GM12878 (cell line): ENCODE measurements at regions not wholly inside any gene's neighbourhood (a gene's known extent, or its start where the extent isn't known, plus 50 kb on each side); places are given as distances from the start of the nearest gene placed in this dataset.

Experiments used
- ATAC-seq: fragments of 200-7000 bp; cut with Tn5 transposase; 3 replicates; pipeline ENCODE4 v1.9.1; 2020; ENCODE audit warnings: mild to moderate bottlenecking, moderate library complexity
- BruUV-seq: library from RNA; stranded (reverse); fragments of 400-500 nt; replicated peaks from 2 replicates; lab custom pipeline; 2021; lab: Mats Ljungman, UMichigan
- CTCF ChIA-PET: fragments of 300-600 bp; sonication (Branson Sonifier 250); formaldehyde crosslinking; extraction: SDS; loops from one replicate; lab custom pipeline; 2021; ENCODE audit warnings: inconsistent platforms; lab: Yijun Ruan, JAX
- POLR2A ChIA-PET: fragments of 350-600 bp; formaldehyde crosslinking; extraction: SDS; loops from one replicate; lab custom pipeline; 2021; ENCODE audit warnings: inconsistent platforms; lab: Charles Lee
- RAD21 ChIA-PET: fragments of 300-600 bp; sonication (Branson Sonifier 250); formaldehyde crosslinking; loops from one replicate; lab custom pipeline; 2023; ENCODE audit warnings: antibody characterized with exemption; ENCODE audit not compliant: unreplicated experiment; lab: Charles Lee
- SMC1A ChIA-PET: fragments of 300-600 bp; sonication (Branson Sonifier 250); formaldehyde crosslinking; loops from one replicate; lab custom pipeline; 2023; ENCODE audit not compliant: unreplicated experiment, uncharacterized antibody; lab: Charles Lee
- DNase-seq: peaks from one replicate; pipeline ENCODE4 v3.0.0-alpha.2; 2011; ENCODE audit warnings: low read depth, low spot score
- FAIRE-seq: peaks from 3 replicates; lab custom pipeline; 2011; peaks lifted over from hg19 to GRCh38; lab: Jason Lieb, UNC
- H2AFZ ChIP-seq: 2 replicates; pipeline ENCODE4 v1.6.0; 2011; ENCODE audit warnings: low read depth, low read length, control low read depth; ENCODE audit not compliant: control insufficient read depth
- H3K27ac ChIP-seq: 2 replicates; pipeline ENCODE4 v1.5.1; 2011; ENCODE audit warnings: control low read depth; ENCODE audit not compliant: control insufficient read depth, insufficient read depth
- H3K27me3 ChIP-seq, 2 experiments: replicated peaks in 1 of 2; 2 replicates each; pipeline versions ENCODE4 v1.6.0 to v1.6.1; 2011; ENCODE audit warnings: low read length in 1 of 2; ENCODE audit not compliant: control insufficient read depth in 2 of 2, insufficient read depth in 2 of 2
- H3K36me3 ChIP-seq, 2 experiments: 2 replicates each; pipeline ENCODE4 v1.5.1; 2011; ENCODE audit warnings: low read length in 1 of 2; ENCODE audit not compliant: control insufficient read depth in 2 of 2, insufficient read depth in 2 of 2
- H3K4me1 ChIP-seq: 2 replicates; pipeline ENCODE4 v1.6.1; 2011; ENCODE audit warnings: mild to moderate bottlenecking, low read length, moderate library complexity, mixed read lengths; ENCODE audit not compliant: control insufficient read depth, insufficient read depth
- H3K4me2 ChIP-seq: 2 replicates; pipeline ENCODE4 v1.6.0; 2011; ENCODE audit warnings: control low read depth; ENCODE audit not compliant: control insufficient read depth, insufficient read depth
- H3K4me3 ChIP-seq: fragments of 200-600 bp; sonication (generic); 2 replicates; pipeline ENCODE4 v1.5.1; 2016
- H3K79me2 ChIP-seq: 2 replicates; pipeline ENCODE4 v1.6.0; 2011; ENCODE audit warnings: low read length; ENCODE audit not compliant: control insufficient read depth, insufficient read depth
- H3K9ac ChIP-seq: 2 replicates; pipeline ENCODE4 v1.8.0; 2011; ENCODE audit warnings: low read length, control low read depth, mixed read lengths; ENCODE audit not compliant: control insufficient read depth, insufficient read depth
- H3K9me3 ChIP-seq: replicated peaks from 3 replicates; pipeline ENCODE4 v1.5.1; 2011; ENCODE audit warnings: mild to moderate bottlenecking, low read length; ENCODE audit not compliant: control insufficient read depth, insufficient read depth
- H4K20me1 ChIP-seq: 2 replicates; pipeline ENCODE4 v1.6.0; 2011; ENCODE audit not compliant: control insufficient read depth, insufficient read depth
- ATF2 ChIP-seq: IDR thresholded peaks from 2 replicates; pipeline ENCODE4 v1.6.1; 2012; ENCODE audit warnings: low read length, inconsistent platforms
- CHD1 ChIP-seq: IDR thresholded peaks from 2 replicates; pipeline ENCODE4 v1.6.1; 2012; ENCODE audit warnings: low read depth, low read length, improper control_type of control experiment
- DPF2 ChIP-seq: fragments of 450-650 bp; IDR thresholded peaks from 2 replicates; pipeline ENCODE4 v1.6.1; 2017; ENCODE audit warnings: mild to moderate bottlenecking
- PAX5 ChIP-seq: IDR thresholded peaks from 2 replicates; pipeline ENCODE4 v1.6.1; 2011; ENCODE audit warnings: low read depth, low read length, borderline replicate concordance
- SKIL ChIP-seq: fragments of 450-650 bp; IDR thresholded peaks from 2 replicates; pipeline ENCODE4 v1.6.1; 2017; ENCODE audit warnings: mild to moderate bottlenecking, low read depth, inconsistent platforms; ENCODE audit not compliant: poor library complexity, severe bottlenecking
- STAT3 ChIP-seq: IDR thresholded peaks from 2 replicates; pipeline ENCODE4 v1.6.1; 2011; ENCODE audit warnings: low read depth, low read length, improper control_type of control experiment
- WRNIP1 ChIP-seq: IDR thresholded peaks from 2 replicates; pipeline ENCODE4 v1.6.1; 2011; ENCODE audit warnings: low read depth, low read length, improper control_type of control experiment, borderline replicate concordance
- ZBTB4 ChIP-seq: fragments of 450-650 bp; formaldehyde crosslinking; IDR thresholded peaks from 2 replicates; pipeline ENCODE4 v1.4.0; 2022; ENCODE audit warnings: mild to moderate bottlenecking, moderate library complexity
- ZBTB40 ChIP-seq: fragments of 450-650 bp; IDR thresholded peaks from 2 replicates; pipeline ENCODE4 v1.6.1; 2016; ENCODE audit warnings: mild to moderate bottlenecking, moderate library complexity, borderline replicate concordance
- ZNF384 ChIP-seq: IDR thresholded peaks from 2 replicates; pipeline ENCODE4 v1.6.1; 2012; ENCODE audit warnings: low read depth, mild to moderate bottlenecking, low read length, improper control_type of control experiment, borderline replicate concordance
- in situ Hi-C: fragments of 300-500 bp; cut with MboI; formaldehyde crosslinking; loops from 9 replicates; pipeline ENCODE4 v1.14.3; 2018; ENCODE audit warnings: mixed read lengths
- intact Hi-C: fragments of 100-400 bp; cut with micrococcal nuclease; formaldehyde crosslinking; loops from one replicate; pipeline ENCODE4 v1.14.2; 2022; ENCODE audit not compliant: unreplicated experiment

- TF ChIP-seq WRNIP1 (no peak), ZBTB4 (CRISPR knock-in tag) (no peak), STAT3 (no peak)
- TF ChIP-seq, all 136 proteins: peak for 0
These were observed 951.0 kb downstream of the SORCS1 start (continued) for GRCh38 chr10:106213493-106213892.

GRCh38 chr10:106198275-106198674, 966.2 kb downstream of the SORCS1 start:
- no peaks in the 10 kb centered on the region for H3K4me1 ChIP-seq
- in situ Hi-C loops = no loop called here
- no peaks in the 10 kb centered on the region for H4K20me1 ChIP-seq
- SMC1A ChIA-PET = interaction anchor here (0.6 kb wide), 1 partner anchor 14 kb away, joined by 3 read pairs; no protein-coding TSS in a partner anchor
- DNase-seq = no peak
- no peaks in the 10 kb centered on the region for H3K9me3 ChIP-seq
- no peak overlapping the region for H3K4me2 ChIP-seq
- no peak for ATAC-seq
- no peak overlapping the region for H3K9ac ChIP-seq
- no peak overlapping the region for H2AFZ ChIP-seq
- no peaks in the 10 kb centered on the region for H3K36me3 ChIP-seq
- intact Hi-C loops = no loop called here
- FAIRE-seq = no peak
- no peaks in the 10 kb centered on the region for H3K79me2 ChIP-seq
- no peak overlapping the region for H3K4me3 ChIP-seq
- BruUV-seq = no TSS peak
- RAD21 ChIA-PET = no interaction called here
- no peak overlapping the region for H3K27ac ChIP-seq
- POLR2A ChIA-PET = no interaction called here
- CTCF ChIA-PET = no interaction called here
- TF ChIP-seq SKIL = no peak
- TF ChIP-seq CHD1 = no peak
- TF ChIP-seq PAX5 = no peak
- no peak for TF ChIP-seq ZBTB40
- TF ChIP-seq ZNF384 = no peak
- no peak for TF ChIP-seq DPF2
- no peak for TF ChIP-seq ATF2
- TF ChIP-seq, all 136 proteins: peak for 0
- no peaks in the 10 kb centered on the region for H3K27me3 ChIP-seq
